Gastrocnemius medialis (tissue), 4 donors: ENCODE measurements at regions not wholly inside any gene's neighbourhood (a gene's known extent, or its start where the extent isn't known, plus 50 kb on each side); places are given as distances from the start of the nearest gene placed in this dataset.

ENCODE experiments used
- ATAC-seq, 2 donors: fragments of 150-250 bp; one replicate each; pipeline ENCODE4 v1.9.1; 2016
- DNase-seq, 2 donors: peaks; one replicate each; pipeline ENCODE4 v3.0.0-alpha.2; 2019
- H3K27ac ChIP-seq, 4 donors: fragments of 200-600 bp; sonication (generic); 1 replicate in 1 of 4; 2 replicates in 3 of 4; pipeline ENCODE4 v1.5.1; 2016 to 2018; ENCODE audit warnings: mild to moderate bottlenecking in 2 of 4, moderate library complexity in 1 of 4
- H3K27me3 ChIP-seq, 3 donors: fragments of 200-600 bp; sonication (generic) in 2 of 3; 1 replicate in 1 of 3; 2 replicates in 2 of 3; pipeline versions ENCODE4 v1.5.1 to v1.6.0; 2016 to 2019; ENCODE audit warnings: mild to moderate bottlenecking in 1 of 3, moderate library complexity in 1 of 3
- H3K36me3 ChIP-seq, 2 donors: fragments of 200-600 bp; sonication (generic) in 1 of 2; one replicate each; pipeline ENCODE4 v1.5.1; 2017 to 2018
- H3K4me1 ChIP-seq, 2 donors: fragments of 200-600 bp; sonication (generic) in 1 of 2; one replicate each; pipeline ENCODE4 v1.5.1; 2016 to 2017; ENCODE audit warnings: mild to moderate bottlenecking in 2 of 2
- H3K4me3 ChIP-seq, 4 donors: fragments of 200-600 bp; sonication (generic) in 3 of 4; 1 replicate in 1 of 4; 2 replicates in 3 of 4; pipeline ENCODE4 v1.5.1; 2016 to 2019; ENCODE audit warnings: mild to moderate bottlenecking in 2 of 4
- H3K9me3 ChIP-seq, 3 donors: fragments of 200-600 bp; sonication (generic) in 2 of 3; 1 replicate in 1 of 3; 2 replicates in 2 of 3; pipeline ENCODE4 v1.5.1; 2016 to 2019
- POLR2A ChIP-seq, 2 donors: fragments of 450-650 bp; IDR thresholded peaks; one replicate each; pipeline ENCODE4 v1.6.1; 2017; ENCODE audit warnings: antibody characterized with exemption in 2 of 2, mild to moderate bottlenecking in 2 of 2, moderate library complexity in 2 of 2
- in situ Hi-C, 4 donors: fragments of 200-750 bp; cut with MboI; loops; one replicate each; pipeline versions ENCODE4 v1.15.0 to v1.8.0; 2017; ENCODE audit warnings: low sequenced_read_pairs in 4 of 4
- intact Hi-C: fragments of 100-400 bp; cut with DNase I; formaldehyde crosslinking; loops from one replicate; pipeline ENCODE4 v1.15.1; 2023; ENCODE audit warnings: low total_unique reads
- TF ChIP-seq, protein P1 (sequence below), 5 experiments: fragments of 450-650 bp in 3 of 5; fragments of 200-600 bp in 2 of 5; sonication (generic) in 2 of 5; IDR thresholded peaks in 4 of 5; conservative IDR thresholded peaks in 1 of 5; 1 replicate in 4 of 5; 2 replicates in 1 of 5; pipeline ENCODE4 v1.5.1; 2016 to 2019; ENCODE audit warnings: antibody characterized with exemption in 5 of 5, mild to moderate bottlenecking in 3 of 5, moderate library complexity in 3 of 5

- H3K9me3 ChIP-seq: no peaks in the 10 kb centered on the region
- H3K36me3 ChIP-seq: no peaks in the 10 kb centered on the region
- no peak for TF ChIP-seq POLR2A (IDR thresholded peaks at IDR 0.05)
- TF ChIP-seq, protein P1, sequence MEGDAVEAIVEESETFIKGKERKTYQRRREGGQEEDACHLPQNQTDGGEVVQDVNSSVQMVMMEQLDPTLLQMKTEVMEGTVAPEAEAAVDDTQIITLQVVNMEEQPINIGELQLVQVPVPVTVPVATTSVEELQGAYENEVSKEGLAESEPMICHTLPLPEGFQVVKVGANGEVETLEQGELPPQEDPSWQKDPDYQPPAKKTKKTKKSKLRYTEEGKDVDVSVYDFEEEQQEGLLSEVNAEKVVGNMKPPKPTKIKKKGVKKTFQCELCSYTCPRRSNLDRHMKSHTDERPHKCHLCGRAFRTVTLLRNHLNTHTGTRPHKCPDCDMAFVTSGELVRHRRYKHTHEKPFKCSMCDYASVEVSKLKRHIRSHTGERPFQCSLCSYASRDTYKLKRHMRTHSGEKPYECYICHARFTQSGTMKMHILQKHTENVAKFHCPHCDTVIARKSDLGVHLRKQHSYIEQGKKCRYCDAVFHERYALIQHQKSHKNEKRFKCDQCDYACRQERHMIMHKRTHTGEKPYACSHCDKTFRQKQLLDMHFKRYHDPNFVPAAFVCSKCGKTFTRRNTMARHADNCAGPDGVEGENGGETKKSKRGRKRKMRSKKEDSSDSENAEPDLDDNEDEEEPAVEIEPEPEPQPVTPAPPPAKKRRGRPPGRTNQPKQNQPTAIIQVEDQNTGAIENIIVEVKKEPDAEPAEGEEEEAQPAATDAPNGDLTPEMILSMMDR (IDR thresholded peaks at IDR 0.05 in 4 of 5, conservative IDR thresholded peaks at IDR 0.05 in 1 of 5): peak; percentile 29 to 78 (median 58)
- no peak for DNase-seq
- no peak overlapping the region for H3K27ac ChIP-seq
- no peak for ATAC-seq
- H3K4me1 ChIP-seq: no peaks in the 10 kb centered on the region
- no peaks in the 10 kb centered on the region for H3K27me3 ChIP-seq
- in situ Hi-C loops: no loop called here
- intact Hi-C loops: loop anchor here (10.0 kb wide), 1 partner anchor 552 kb away; no protein-coding TSS in a partner anchor
- H3K4me3 ChIP-seq: no peak overlapping the region
Observed at GRCh38 chr1:208652296-208653160, 408.3 kb upstream of the PLXNA2 start.

- Histone ChIP-seq H3K4me3 (no peak overlapping the region), H3K27me3 (no peaks in the 10 kb centered on the region), H3K27ac (no peak overlapping the region), H3K36me3 (no peaks in the 10 kb centered on the region), H3K4me1 (no peaks in the 10 kb centered on the region), H3K9me3 (no peaks in the 10 kb centered on the region)
- in situ Hi-C loops: no loop called here
- intact Hi-C loops: loop anchor here (10.0 kb wide), 1 partner anchor 551 kb away; no protein-coding TSS in a partner anchor
- ATAC-seq (no peak), DNase-seq (no peak)
- TF ChIP-seq, protein P1 (IDR thresholded peaks at IDR 0.05 in 4 of 5, conservative IDR thresholded peaks at IDR 0.05 in 1 of 5): no peak
- no peak for TF ChIP-seq POLR2A (IDR thresholded peaks at IDR 0.05)
Observed at GRCh38 chr1:208653426-208653825, 409.2 kb upstream of the PLXNA2 start.

DNA sequence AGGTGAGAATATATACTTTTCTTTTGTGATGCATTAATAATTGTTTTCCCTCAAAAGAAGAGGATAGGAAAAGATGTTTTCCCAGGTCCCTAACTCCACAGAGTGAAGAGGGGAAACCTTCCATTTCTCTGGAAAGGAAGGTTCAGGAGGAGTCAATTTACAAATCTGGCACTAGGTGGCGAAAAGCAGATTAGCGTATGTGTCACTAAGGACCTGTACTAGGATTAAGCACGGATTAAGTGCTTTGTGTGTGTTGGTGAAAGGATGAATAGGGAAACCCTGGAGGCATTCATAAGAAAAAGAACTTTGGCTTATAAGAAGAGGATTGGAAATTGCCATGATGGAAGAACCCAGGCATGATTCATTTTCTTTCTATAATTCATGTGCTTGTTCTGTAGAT lies 410.1 kb upstream of the PLXNA2 start:
- Histone ChIP-seq H3K27me3 (no peaks in the 10 kb centered on the region), H3K9me3 (no peaks in the 10 kb centered on the region), H3K4me1 (no peaks in the 10 kb centered on the region), H3K4me3 (no peak overlapping the region), H3K27ac (no peak overlapping the region), H3K36me3 (no peaks in the 10 kb centered on the region)
- intact Hi-C loops (loop anchor here (10.0 kb wide), 1 partner anchor 551 kb away; no protein-coding TSS in a partner anchor), in situ Hi-C loops (no loop called here)
- ATAC-seq: no peak
- no peak for DNase-seq
- TF ChIP-seq, protein P1 (IDR thresholded peaks at IDR 0.05 in 4 of 5, conservative IDR thresholded peaks at IDR 0.05 in 1 of 5): no peak
- no peak for TF ChIP-seq POLR2A (IDR thresholded peaks at IDR 0.05)

GRCh38 chr1:208665936-208666335 lies 421.8 kb upstream of the PLXNA2 start:
- Histone ChIP-seq H3K27ac (no peak overlapping the region), H3K27me3 (no peaks in the 10 kb centered on the region), H3K9me3 (no peaks in the 10 kb centered on the region), H3K4me3 (no peak overlapping the region), H3K36me3 (no peaks in the 10 kb centered on the region), H3K4me1 (no peaks in the 10 kb centered on the region)
- ATAC-seq (no peak), DNase-seq (no peak)
- TF ChIP-seq, protein P1 (IDR thresholded peaks at IDR 0.05 in 4 of 5, conservative IDR thresholded peaks at IDR 0.05 in 1 of 5): no peak
- intact Hi-C loops: no loop called here
- in situ Hi-C loops: no loop called here
